ENCODE measurements at regions not wholly inside any gene's neighbourhood (a gene's known extent, or its start where the extent isn't known, plus 50 kb on each side); places are given as distances from the start of the nearest gene placed in this dataset.

- CTCF ChIA-PET, result no interaction called here
- no peaks in the 10 kb centered on the region for H4K20me1 ChIP-seq (ENCODE audit: control insufficient read depth, insufficient read depth, low read length, poor library complexity, severe bottlenecking)
- no peaks in the 10 kb centered on the region for H3K36me3 ChIP-seq (replicated peaks in 1 of 2; ENCODE audit: control extremely low read depth in 1 of 2, control insufficient read depth in 1 of 2, extremely low read depth in 1 of 2, insufficient read depth in 2 of 2, low read length in 1 of 2)
- intact Hi-C loops (cut with micrococcal nuclease), result no loop called here
- Mint-ChIP-seq H3K27ac (no peak overlapping the region), H3K4me3 (no peak overlapping the region), H3K4me1 (no peaks in the 10 kb centered on the region), H3K9me3 (ENCODE audit: insufficient read depth) (no peaks in the 10 kb centered on the region), H3K27me3 (no peaks in the 10 kb centered on the region)
- no peak overlapping the region for H3K4me3 ChIP-seq (ENCODE audit: control extremely low read depth in 1 of 5, extremely low read depth in 1 of 5, insufficient read depth in 1 of 5, low read depth in 2 of 5, low read length in 4 of 5)
- H3K27me3 ChIP-seq (replicated peaks in 1 of 4; ENCODE audit: control extremely low read depth in 1 of 4, control insufficient read depth in 3 of 4, insufficient read depth in 4 of 4, low read length in 3 of 4), result peaks cover 0 to 3% (median 0%) of the 10 kb centered on the region in 4 experiments
- no peak for ATAC-seq (ENCODE audit: low read depth)
- no peak for DNase-seq
- POLR2A ChIA-PET, result no interaction called here
- H2AFZ ChIP-seq (ENCODE audit: insufficient read depth, low read depth, low read length, poor library complexity, severe bottlenecking), result no peak overlapping the region
- H3K4me2 ChIP-seq (replicated peaks; ENCODE audit: low read depth, low read length, poor library complexity, severe bottlenecking), result no peak overlapping the region
- WGBS (ENCODE audit: insufficient coverage), result 100% methylated on average over 1 of the region's 3 CpGs
- H3K27ac ChIP-seq (ENCODE audit: low read length in 2 of 2), result no peak overlapping the region
- TF ChIP-seq EZH2 (IDR thresholded peaks at IDR 0.05; ENCODE audit: borderline replicate concordance, insufficient read depth, low read depth, low read length, poor library complexity, severe bottlenecking), result no peak
- TF ChIP-seq, protein P1, sequence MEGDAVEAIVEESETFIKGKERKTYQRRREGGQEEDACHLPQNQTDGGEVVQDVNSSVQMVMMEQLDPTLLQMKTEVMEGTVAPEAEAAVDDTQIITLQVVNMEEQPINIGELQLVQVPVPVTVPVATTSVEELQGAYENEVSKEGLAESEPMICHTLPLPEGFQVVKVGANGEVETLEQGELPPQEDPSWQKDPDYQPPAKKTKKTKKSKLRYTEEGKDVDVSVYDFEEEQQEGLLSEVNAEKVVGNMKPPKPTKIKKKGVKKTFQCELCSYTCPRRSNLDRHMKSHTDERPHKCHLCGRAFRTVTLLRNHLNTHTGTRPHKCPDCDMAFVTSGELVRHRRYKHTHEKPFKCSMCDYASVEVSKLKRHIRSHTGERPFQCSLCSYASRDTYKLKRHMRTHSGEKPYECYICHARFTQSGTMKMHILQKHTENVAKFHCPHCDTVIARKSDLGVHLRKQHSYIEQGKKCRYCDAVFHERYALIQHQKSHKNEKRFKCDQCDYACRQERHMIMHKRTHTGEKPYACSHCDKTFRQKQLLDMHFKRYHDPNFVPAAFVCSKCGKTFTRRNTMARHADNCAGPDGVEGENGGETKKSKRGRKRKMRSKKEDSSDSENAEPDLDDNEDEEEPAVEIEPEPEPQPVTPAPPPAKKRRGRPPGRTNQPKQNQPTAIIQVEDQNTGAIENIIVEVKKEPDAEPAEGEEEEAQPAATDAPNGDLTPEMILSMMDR (IDR thresholded peaks at IDR 0.05), result no peak
- no peak overlapping the region for H3K9ac ChIP-seq (ENCODE audit: low read length)
- no peaks in the 10 kb centered on the region for H3K4me1 ChIP-seq (ENCODE audit: control insufficient read depth in 2 of 2, insufficient read depth in 2 of 2, low read length in 2 of 2)
- H3K9me3 ChIP-seq (ENCODE audit: control extremely low read depth in 1 of 3, control insufficient read depth in 2 of 3, insufficient read depth in 1 of 3, low read length in 2 of 3), result no peaks in the 10 kb centered on the region
- no peaks in the 10 kb centered on the region for H3K79me2 ChIP-seq (ENCODE audit: control insufficient read depth, insufficient read depth, low read length)
Observed at GRCh38 chr4:123924536-123924935, 527.9 kb downstream of the SPRY1 start.

- H3K36me3 ChIP-seq (replicated peaks in 1 of 2; ENCODE audit: control extremely low read depth in 1 of 2, control insufficient read depth in 1 of 2, extremely low read depth in 1 of 2, insufficient read depth in 2 of 2, low read length in 1 of 2), result no peaks in the 10 kb centered on the region
- Mint-ChIP-seq H3K4me1 (no peaks in the 10 kb centered on the region), H3K9me3 (ENCODE audit: insufficient read depth) (peaks cover 2% of the 10 kb centered on the region), H3K4me3 (no peak overlapping the region), H3K27me3 (no peaks in the 10 kb centered on the region), H3K27ac (no peak overlapping the region)
- no peak overlapping the region for H3K27ac ChIP-seq (ENCODE audit: low read length in 2 of 2)
- DNase-seq, result no peak
- TF ChIP-seq, protein P1 (IDR thresholded peaks at IDR 0.05), result no peak
- TF ChIP-seq EZH2 (IDR thresholded peaks at IDR 0.05; ENCODE audit: borderline replicate concordance, insufficient read depth, low read depth, low read length, poor library complexity, severe bottlenecking), result no peak
- H3K27me3 ChIP-seq (replicated peaks in 1 of 4; ENCODE audit: control extremely low read depth in 1 of 4, control insufficient read depth in 3 of 4, insufficient read depth in 4 of 4, low read length in 3 of 4), result peaks cover 0 to 3% (median 0%) of the 10 kb centered on the region in 4 experiments
- H3K4me1 ChIP-seq (ENCODE audit: control insufficient read depth in 2 of 2, insufficient read depth in 2 of 2, low read length in 2 of 2), result no peaks in the 10 kb centered on the region
- no peaks in the 10 kb centered on the region for H3K79me2 ChIP-seq (ENCODE audit: control insufficient read depth, insufficient read depth, low read length)
- H3K9me3 ChIP-seq (ENCODE audit: control extremely low read depth in 1 of 3, control insufficient read depth in 2 of 3, insufficient read depth in 1 of 3, low read length in 2 of 3), result no peaks in the 10 kb centered on the region
- no peak for ATAC-seq (ENCODE audit: low read depth)
- no peak overlapping the region for H3K4me2 ChIP-seq (replicated peaks; ENCODE audit: low read depth, low read length, poor library complexity, severe bottlenecking)
- WGBS (ENCODE audit: insufficient coverage), result no CpG with 5 or more reads among the region's 1 CpG
- no peak overlapping the region for H3K9ac ChIP-seq (ENCODE audit: low read length)
- no peak overlapping the region for H2AFZ ChIP-seq (ENCODE audit: insufficient read depth, low read depth, low read length, poor library complexity, severe bottlenecking)
- ChIA-PET POLR2A (no interaction called here), CTCF (no interaction called here)
- intact Hi-C loops (cut with micrococcal nuclease), result no loop called here
- H4K20me1 ChIP-seq (ENCODE audit: control insufficient read depth, insufficient read depth, low read length, poor library complexity, severe bottlenecking), result no peaks in the 10 kb centered on the region
- H3K4me3 ChIP-seq (ENCODE audit: control extremely low read depth in 1 of 5, extremely low read depth in 1 of 5, insufficient read depth in 1 of 5, low read depth in 2 of 5, low read length in 4 of 5), result no peak overlapping the region
Observed at GRCh38 chr4:123929565-123929964, 533.0 kb downstream of the SPRY1 start.

All from B cell (primary cell).